HUES64 (cell line): ENCODE measurements at regions not wholly inside any gene's neighbourhood (a gene's known extent, or its start where the extent isn't known, plus 50 kb on each side); places are given as distances from the start of the nearest gene placed in this dataset.

Source experiments
- H3K27ac ChIP-seq: 2 replicates; pipeline ENCODE4 v1.7.0; 2013; ENCODE audit warnings: low read depth, low read length, inconsistent platforms
- H3K27me3 ChIP-seq: 2 replicates; pipeline ENCODE4 v1.6.1; 2013; ENCODE audit warnings: mild to moderate bottlenecking, low read length; ENCODE audit not compliant: insufficient read depth
- H3K36me3 ChIP-seq: 2 replicates; pipeline ENCODE4 v1.6.1; 2013; ENCODE audit warnings: mild to moderate bottlenecking, low read length; ENCODE audit not compliant: insufficient read depth
- H3K4me1 ChIP-seq: 2 replicates; pipeline ENCODE4 v1.6.1; 2013; ENCODE audit warnings: mild to moderate bottlenecking, low read length, moderate library complexity; ENCODE audit not compliant: insufficient read depth
- H3K4me3 ChIP-seq: 2 replicates; pipeline ENCODE4 v1.5.1; 2013; ENCODE audit warnings: mild to moderate bottlenecking, low read length, moderate library complexity
- H3K9ac ChIP-seq: 2 replicates; pipeline ENCODE4 v1.6.1; 2013; ENCODE audit warnings: mild to moderate bottlenecking, low read depth, low read length
- H3K9me3 ChIP-seq: 2 replicates; pipeline ENCODE4 v1.6.1; 2013; ENCODE audit warnings: low read depth, low read length; ENCODE audit not compliant: insufficient read depth
- WGBS: fragments of 150-250, 120-280 bp; methylation state at CpG from one replicate; pipeline ENCODE4 v1.1.7; 2013; ENCODE audit warnings: missing lambda C conversion rate; 5-methylcytosine and 5-hydroxymethylcytosine counted together

- Histone ChIP-seq H3K27ac (no peak overlapping the region), H3K4me1 (no peaks in the 10 kb centered on the region)
- WGBS, result 50% methylated on average over 2 of the region's 2 CpGs
These were observed 482.3 kb downstream of the TRAM1L1 start for GRCh38 chr4:116603096-116603495.

GRCh38 chr4:116599859-116600258, 485.5 kb downstream of the TRAM1L1 start:
- H3K9ac ChIP-seq, result no peak overlapping the region
- H3K4me3 ChIP-seq, result no peak overlapping the region
- no peaks in the 10 kb centered on the region for H3K4me1 ChIP-seq
- no peaks in the 10 kb centered on the region for H3K36me3 ChIP-seq
- H3K27ac ChIP-seq, result no peak overlapping the region
- 86% methylated on average over 11 of the region's 11 CpGs for WGBS
- H3K9me3 ChIP-seq, result no peaks in the 10 kb centered on the region
- H3K27me3 ChIP-seq, result no peaks in the 10 kb centered on the region

More at GRCh38 chr4:116603096-116603495, 482.3 kb downstream of the TRAM1L1 start:
- H3K9me3 ChIP-seq, result no peaks in the 10 kb centered on the region
- no peaks in the 10 kb centered on the region for H3K27me3 ChIP-seq
- no peaks in the 10 kb centered on the region for H3K36me3 ChIP-seq
- H3K4me3 ChIP-seq, result no peak overlapping the region
- no peak overlapping the region for H3K9ac ChIP-seq

DNA sequence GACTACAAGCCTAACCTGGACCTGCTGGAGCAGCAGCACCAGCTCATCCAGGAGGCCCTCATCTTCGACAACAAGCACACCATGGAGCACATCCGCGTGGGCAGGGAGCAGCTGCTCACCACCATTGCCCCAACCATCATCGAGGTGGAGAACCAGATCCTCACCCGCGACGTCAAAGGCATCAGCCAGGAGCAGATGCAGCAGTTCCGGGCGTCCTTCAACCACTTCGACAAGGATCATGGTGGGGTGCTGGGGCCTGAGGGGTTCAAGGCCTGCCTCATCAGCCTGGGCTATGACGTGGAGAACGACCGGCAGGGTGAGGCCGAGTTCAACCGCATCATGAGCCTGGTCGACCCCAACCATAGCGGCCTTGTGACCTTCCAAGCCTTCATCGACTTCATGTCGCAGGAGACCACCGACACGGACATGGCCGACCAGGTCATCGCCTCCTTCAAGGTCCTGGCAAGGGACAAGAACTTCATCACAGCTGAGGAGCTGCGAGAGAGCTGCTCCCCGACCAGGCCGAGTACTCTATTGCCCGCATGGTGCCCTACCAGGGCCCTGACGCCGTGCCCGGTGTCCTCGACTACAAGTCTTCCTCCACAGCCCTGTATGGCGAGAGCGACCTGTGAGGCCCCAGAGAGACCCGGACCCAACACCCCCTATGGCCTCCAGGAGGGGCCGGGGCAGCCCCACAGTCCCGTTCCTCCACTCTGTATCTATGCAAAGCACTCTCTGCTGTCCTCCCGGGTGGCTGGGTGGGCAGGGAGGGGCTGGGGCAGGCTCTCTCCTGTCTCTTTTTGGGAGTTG, 486.2 kb downstream of the TRAM1L1 start:
- Histone ChIP-seq H3K9ac (no peak overlapping the region), H3K27ac (no peak overlapping the region), H3K9me3 (no peaks in the 10 kb centered on the region), H3K36me3 (no peaks in the 10 kb centered on the region), H3K27me3 (no peaks in the 10 kb centered on the region), H3K4me1 (no peaks in the 10 kb centered on the region), H3K4me3 (no peak overlapping the region)
- WGBS, result 96% methylated on average over 36 of the region's 37 CpGs

- H3K27ac ChIP-seq, result no peak overlapping the region
- H3K4me1 ChIP-seq, result no peaks in the 10 kb centered on the region
- no peaks in the 10 kb centered on the region for H3K9me3 ChIP-seq
- no peaks in the 10 kb centered on the region for H3K27me3 ChIP-seq
- no peak overlapping the region for H3K4me3 ChIP-seq
- no peaks in the 10 kb centered on the region for H3K36me3 ChIP-seq
- WGBS, result 97% methylated on average over 32 of the region's 32 CpGs
- no peak overlapping the region for H3K9ac ChIP-seq
These were observed 487.0 kb downstream of the TRAM1L1 start for GRCh38 chr4:116598155-116598979.

DNA sequence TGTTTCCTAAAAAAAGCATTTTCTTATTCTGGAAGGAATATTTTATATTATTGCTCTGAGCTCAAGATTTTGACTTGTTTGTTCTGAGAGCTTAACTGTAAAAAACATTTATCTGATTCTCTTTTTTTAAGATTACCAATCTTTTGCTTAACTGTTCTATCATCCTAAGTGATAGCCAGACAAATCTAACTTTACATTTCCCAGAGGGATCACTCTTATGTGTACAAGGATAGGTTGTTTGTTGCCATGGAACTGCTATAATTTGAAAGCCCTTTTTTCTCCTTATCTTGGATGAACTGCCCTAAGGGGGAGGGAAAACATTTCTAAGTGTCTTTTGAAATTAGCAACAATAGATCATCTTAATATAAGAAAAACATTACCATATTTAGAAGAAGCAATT, 494.7 kb downstream of the TRAM1L1 start:
- no peaks in the 10 kb centered on the region for H3K36me3 ChIP-seq
- no peaks in the 10 kb centered on the region for H3K27me3 ChIP-seq
- H3K4me3 ChIP-seq, result no peak overlapping the region
- H3K4me1 ChIP-seq, result no peaks in the 10 kb centered on the region
- no peaks in the 10 kb centered on the region for H3K9me3 ChIP-seq
- no peak overlapping the region for H3K27ac ChIP-seq
- no peak overlapping the region for H3K9ac ChIP-seq

DNA sequence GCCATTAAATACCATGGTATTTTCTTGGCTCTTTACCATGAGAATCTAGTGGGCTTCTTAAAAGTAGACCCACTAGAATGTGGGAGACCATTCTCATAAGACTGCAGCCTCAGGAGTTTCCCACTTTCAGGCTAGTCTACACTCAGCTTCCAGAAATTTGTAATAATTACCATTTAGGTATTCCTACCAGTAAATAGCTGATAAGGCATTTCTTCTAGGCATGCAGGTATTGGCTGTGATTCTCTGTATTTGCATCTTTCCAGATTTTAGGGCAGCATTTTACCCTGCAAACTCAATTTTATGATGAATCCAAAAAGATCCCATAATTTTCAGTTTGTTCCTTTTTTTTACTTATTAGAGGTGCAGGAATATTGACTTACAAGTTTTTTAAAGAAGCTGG, 496.6 kb downstream of the TRAM1L1 start:
- no peak overlapping the region for H3K27ac ChIP-seq
- no peaks in the 10 kb centered on the region for H3K9me3 ChIP-seq
- H3K27me3 ChIP-seq, result no peaks in the 10 kb centered on the region
- no peak overlapping the region for H3K4me3 ChIP-seq
- H3K9ac ChIP-seq, result no peak overlapping the region
- no peaks in the 10 kb centered on the region for H3K4me1 ChIP-seq
- no peaks in the 10 kb centered on the region for H3K36me3 ChIP-seq

DNA sequence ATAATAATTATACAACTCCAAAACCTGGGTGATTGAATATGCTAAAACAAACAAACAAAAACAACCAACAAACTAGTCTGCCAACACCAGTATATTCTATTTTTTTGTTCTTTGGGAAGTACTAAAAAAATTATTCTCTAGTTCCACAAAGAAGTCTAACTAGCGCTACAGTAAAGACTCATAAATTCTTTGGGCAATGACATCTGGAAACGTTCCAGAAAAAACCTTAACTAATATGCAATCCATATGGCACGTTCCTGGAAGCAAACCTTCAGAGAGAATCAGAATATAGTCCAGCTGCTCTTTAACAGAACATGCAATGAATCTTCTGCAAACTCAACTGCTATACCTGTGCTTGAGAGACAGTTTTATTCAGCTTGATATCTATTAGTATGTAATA, 500.1 kb downstream of the TRAM1L1 start:
- H3K9me3 ChIP-seq, result no peaks in the 10 kb centered on the region
- no peak overlapping the region for H3K4me3 ChIP-seq
- no peaks in the 10 kb centered on the region for H3K4me1 ChIP-seq
- H3K36me3 ChIP-seq, result no peaks in the 10 kb centered on the region
- H3K27me3 ChIP-seq, result no peaks in the 10 kb centered on the region
- H3K9ac ChIP-seq, result no peak overlapping the region
- H3K27ac ChIP-seq, result no peak overlapping the region
- 92% methylated on average over 3 of the region's 3 CpGs for WGBS

GRCh38 chr4:116577321-116577720, 508.1 kb downstream of the TRAM1L1 start:
- peaks cover 4% of the 10 kb centered on the region; the same call in 1 of the 2 replicates for H3K9me3 ChIP-seq
- H3K27ac ChIP-seq, result no peak overlapping the region
- no peak overlapping the region for H3K9ac ChIP-seq
- H3K27me3 ChIP-seq, result no peaks in the 10 kb centered on the region
- no peaks in the 10 kb centered on the region for H3K36me3 ChIP-seq
- no peak overlapping the region for H3K4me3 ChIP-seq
- no peaks in the 10 kb centered on the region for H3K4me1 ChIP-seq
- no CpG with 5 or more reads among the region's 1 CpG for WGBS

DNA sequence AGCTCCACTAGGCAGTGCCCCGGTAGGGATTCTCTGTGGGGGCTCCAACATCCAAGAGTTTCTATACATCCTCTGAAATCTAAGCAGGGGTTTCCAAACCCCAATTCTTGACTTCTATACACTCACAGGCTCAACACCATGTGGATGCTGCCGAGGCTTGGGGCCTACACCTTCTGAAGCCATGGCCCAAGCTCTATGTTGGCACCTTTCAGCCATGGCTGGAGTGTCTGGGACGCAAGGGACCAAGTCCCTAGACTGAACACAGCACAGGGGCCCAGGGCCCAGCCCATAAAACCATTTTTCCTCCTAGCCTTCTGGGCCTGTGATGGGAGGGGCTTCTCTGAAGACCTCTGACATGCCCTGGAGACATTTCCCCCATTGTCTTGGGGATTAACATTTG, 511.8 kb downstream of the TRAM1L1 start:
- peaks cover 6% of the 10 kb centered on the region; the same call in 1 of the 2 replicates for H3K9me3 ChIP-seq
- H3K27me3 ChIP-seq, result no peaks in the 10 kb centered on the region
- H3K9ac ChIP-seq, result no peak overlapping the region
- H3K27ac ChIP-seq, result no peak overlapping the region
- H3K36me3 ChIP-seq, result no peaks in the 10 kb centered on the region
- WGBS, result 79% methylated on average over 3 of the region's 3 CpGs
- no peak overlapping the region for H3K4me3 ChIP-seq
- H3K4me1 ChIP-seq, result no peaks in the 10 kb centered on the region

- Histone ChIP-seq H3K4me3 (no peak overlapping the region), H3K9me3 (peaks cover 8% of the 10 kb centered on the region; the same call in 1 of the 2 replicates), H3K4me1 (no peaks in the 10 kb centered on the region), H3K36me3 (no peaks in the 10 kb centered on the region), H3K9ac (no peak overlapping the region), H3K27me3 (no peaks in the 10 kb centered on the region), H3K27ac (no peak overlapping the region)
These were observed 523.6 kb downstream of the TRAM1L1 start for GRCh38 chr4:116561768-116562167.

DNA sequence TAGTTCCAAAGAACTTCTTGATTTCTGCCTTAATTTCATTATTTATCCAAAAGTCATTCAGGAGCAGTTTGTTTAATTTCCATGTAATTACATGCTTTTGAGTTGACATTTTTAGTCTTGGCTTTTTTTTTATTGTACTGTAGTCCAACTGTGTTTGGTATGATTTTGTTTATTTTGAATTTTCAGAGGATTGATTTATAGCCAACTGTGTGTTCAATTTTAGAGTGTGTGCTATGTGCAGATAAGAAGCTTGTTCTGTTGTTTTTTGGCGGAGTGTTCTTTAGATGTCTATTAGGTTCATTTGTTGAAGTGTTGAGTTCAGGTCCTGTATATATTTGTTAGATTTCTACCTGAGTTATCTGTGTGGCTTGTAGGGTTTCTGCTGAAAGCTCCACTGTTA, 533.6 kb downstream of the TRAM1L1 start:
- Histone ChIP-seq H3K27ac (no peak overlapping the region), H3K9ac (no peak overlapping the region), H3K9me3 (no peaks in the 10 kb centered on the region), H3K36me3 (no peaks in the 10 kb centered on the region), H3K4me1 (no peaks in the 10 kb centered on the region), H3K4me3 (no peak overlapping the region), H3K27me3 (no peaks in the 10 kb centered on the region)
- WGBS, result 100% methylated on average over 1 of the region's 1 CpG
